HCT116 (cell line): ENCODE measurements at regions not wholly inside any gene's neighbourhood (a gene's known extent, or its start where the extent isn't known, plus 50 kb on each side); places are given as distances from the start of the nearest gene placed in this dataset.

ENCODE experiments used
- ATAC-seq: fragments of 200-7000 bp; cut with Tn5 transposase; 2 replicates; pipeline ENCODE4 v1.9.1; 2020; ENCODE audit warnings: mild to moderate bottlenecking, moderate library complexity
- BruUV-seq: library from RNA; stranded (reverse); fragments of 400-500 nt; replicated peaks from 2 replicates; lab custom pipeline; 2021; lab: Mats Ljungman, UMichigan
- CTCF ChIA-PET: fragments of 300-600 bp; sonication (Branson Sonifier 250); formaldehyde crosslinking; loops from one replicate; lab custom pipeline; 2021; ENCODE audit warnings: antibody characterized with exemption; lab: Charles Lee
- POLR2A ChIA-PET: fragments of 300-600, 350-600 bp; sonication (Branson Sonifier 250); formaldehyde crosslinking; loops from one replicate; lab custom pipeline; 2021; ENCODE audit warnings: antibody characterized with exemption; lab: Charles Lee
- RAD21 ChIA-PET, 2 experiments: fragments of 300-600 bp; sonication (Branson Sonifier 250); formaldehyde crosslinking; loops; one replicate each; lab custom pipeline; 2023; ENCODE audit warnings: low total read pairs in 2 of 2; ENCODE audit not compliant: uncharacterized antibody in 2 of 2, unreplicated experiment in 2 of 2, low non-redundant PET in 1 of 2; lab: Charles Lee
- DNase-seq: peaks from one replicate; pipeline ENCODE4 v3.0.0-alpha.2; 2010; ENCODE audit warnings: low read depth, low spot score
- H2AFZ ChIP-seq: fragments of 200-600 bp; shearing (Covaris generic), sonication (generic); 2 replicates; pipeline ENCODE4 v1.6.1; 2017; ENCODE audit warnings: low read depth, mixed run types, mixed read lengths, antibody characterized with exemption, low read length; ENCODE audit not compliant: poor library complexity, severe bottlenecking
- H3K27ac ChIP-seq: 2 replicates; pipeline ENCODE4 v1.5.1; 2012; ENCODE audit warnings: low read depth, low read length
- H3K27me3 ChIP-seq: fragments of 200-600 bp; sonication (generic); 2 replicates; pipeline ENCODE4 v1.6.1; 2016; ENCODE audit warnings: mixed run types, low read length, mixed read lengths; ENCODE audit not compliant: insufficient read depth
- H3K36me3 ChIP-seq, 2 experiments: fragments of 200-500 bp in 1 of 2; fragments of 200-600 bp in 1 of 2; sonication (Bioruptor generic) in 1 of 2; sonication (generic) in 1 of 2; 2 replicates each; pipeline versions ENCODE4 v1.5.1 to v1.6.1; 2014 to 2016; ENCODE audit warnings: low read length in 2 of 2, inconsistent platforms in 1 of 2, mixed read lengths in 1 of 2, mixed run types in 1 of 2; ENCODE audit not compliant: insufficient read depth in 2 of 2, control insufficient read depth in 1 of 2
- H3K4me1 ChIP-seq, 2 experiments: fragments of 200-600 bp in 1 of 2; sonication (generic) in 1 of 2; 2 replicates each; pipeline versions ENCODE4 v1.5.1 to v1.6.1; 2012 to 2017; ENCODE audit warnings: low read length in 2 of 2, inconsistent platforms in 1 of 2, mild to moderate bottlenecking in 1 of 2, mixed read lengths in 1 of 2, mixed run types in 1 of 2, moderate library complexity in 1 of 2; ENCODE audit not compliant: insufficient read depth in 2 of 2, control insufficient read depth in 1 of 2
- H3K4me2 ChIP-seq: fragments of 200-600 bp; sonication (generic); 2 replicates; pipeline ENCODE4 v1.6.1; 2017; ENCODE audit warnings: mixed run types, low read length, mixed read lengths
- H3K4me3 ChIP-seq, 2 experiments: fragments of 200-600 bp in 1 of 2; sonication (generic) in 1 of 2; replicated peaks in 1 of 2; 2 replicates each; pipeline ENCODE4 v1.5.1; 2011 to 2016; ENCODE audit warnings: low read length in 2 of 2, control low read depth in 1 of 2, low read depth in 1 of 2, mild to moderate bottlenecking in 1 of 2, mixed read lengths in 1 of 2, mixed run types in 1 of 2
- H3K79me2 ChIP-seq: fragments of 200-600 bp; sonication (generic); 2 replicates; pipeline ENCODE4 v1.6.1; 2017; ENCODE audit warnings: mild to moderate bottlenecking, mixed run types, low read length, moderate library complexity, mixed read lengths; ENCODE audit not compliant: insufficient read depth
- H3K9ac ChIP-seq: fragments of 200-600 bp; sonication (generic); 2 replicates; pipeline ENCODE4 v1.6.1; 2016; ENCODE audit warnings: low read length, mixed read lengths
- H3K9me2 ChIP-seq: fragments of 200-600 bp; sonication (generic), shearing (Covaris generic); 2 replicates; pipeline ENCODE4 v1.6.1; 2017; ENCODE audit warnings: mixed run types, mild to moderate bottlenecking, moderate library complexity; ENCODE audit not compliant: insufficient read depth
- H3K9me3 ChIP-seq, 2 experiments: fragments of 200-500 bp in 1 of 2; fragments of 200-600 bp in 1 of 2; sonication (Bioruptor generic) in 1 of 2; sonication (generic) in 1 of 2; 2 replicates each; pipeline ENCODE4 v1.6.1; 2014 to 2017; ENCODE audit warnings: low read length in 2 of 2, mixed read lengths in 2 of 2, inconsistent platforms in 1 of 2, low read depth in 1 of 2, mild to moderate bottlenecking in 1 of 2, mixed run types in 1 of 2, moderate library complexity in 1 of 2; ENCODE audit not compliant: control insufficient read depth in 1 of 2, insufficient read depth in 1 of 2
- H4K20me1 ChIP-seq: fragments of 200-600 bp; sonication (generic), shearing (Covaris generic); 2 replicates; pipeline ENCODE4 v1.6.1; 2017; ENCODE audit warnings: mixed run types, mild to moderate bottlenecking, moderate library complexity; ENCODE audit not compliant: insufficient read depth
- CBX3 ChIP-seq: IDR thresholded peaks from 2 replicates; pipeline ENCODE4 v1.6.1; 2012; ENCODE audit warnings: low read depth
- CEBPB ChIP-seq: IDR thresholded peaks from 2 replicates; pipeline ENCODE4 v1.6.1; 2012; ENCODE audit warnings: low read depth
- EGR1 ChIP-seq: IDR thresholded peaks from 2 replicates; pipeline ENCODE4 v1.6.1; 2012; ENCODE audit warnings: low read depth
- EZH2 ChIP-seq: fragments of 200-600 bp; sonication (generic); IDR thresholded peaks from 2 replicates; pipeline ENCODE4 v1.6.1; 2017; ENCODE audit warnings: antibody characterized with exemption, mixed run types
- FOSL1 ChIP-seq: IDR thresholded peaks from 2 replicates; pipeline ENCODE4 v1.6.1; 2012; ENCODE audit warnings: low read depth
- JUND ChIP-seq: IDR thresholded peaks from 2 replicates; pipeline ENCODE4 v1.6.1; 2012
- POLR2A ChIP-seq: IDR thresholded peaks from 2 replicates; pipeline ENCODE4 v1.7.0; 2011; ENCODE audit warnings: borderline replicate concordance; ENCODE audit not compliant: insufficient read depth, insufficient read length; ENCODE audit errors: extremely low read depth
- POLR2AphosphoS5 ChIP-seq: IDR thresholded peaks from 2 replicates; pipeline ENCODE4 v1.6.1; 2011; ENCODE audit warnings: mild to moderate bottlenecking, low read depth, low read length, moderate library complexity
- RAD21 ChIP-seq: IDR thresholded peaks from 2 replicates; pipeline ENCODE4 v1.6.1; 2012; ENCODE audit warnings: low read depth, mild to moderate bottlenecking
- SP1 ChIP-seq: IDR thresholded peaks from 2 replicates; pipeline ENCODE4 v1.6.1; 2012; ENCODE audit warnings: low read depth
- SRF ChIP-seq: IDR thresholded peaks from 2 replicates; pipeline ENCODE4 v1.6.1; 2012; ENCODE audit warnings: low read depth
- ZFX ChIP-seq: fragments of 450-650 bp; IDR thresholded peaks from 2 replicates; pipeline ENCODE4 v1.6.1; 2017
- ZNF274 ChIP-seq: fragments of 200-500 bp; sonication (Bioruptor generic); IDR thresholded peaks from 2 replicates; pipeline ENCODE4 v1.6.1; 2014; ENCODE audit warnings: mild to moderate bottlenecking, low read depth, low read length, inconsistent platforms
- intact Hi-C: fragments of 100-400 bp; cut with micrococcal nuclease; formaldehyde crosslinking; loops from 2 replicates; pipeline ENCODE4 v1.10.0; 2022
- TF ChIP-seq, protein P1 (sequence below): IDR thresholded peaks from 2 replicates; pipeline ENCODE4 v1.6.1; 2012
- TF ChIP-seq, protein P2 (sequence below): IDR thresholded peaks from 2 replicates; pipeline ENCODE4 v1.6.1; 2012
- TF ChIP-seq, protein P3 (sequence below), 3 experiments: fragments of 200-600 bp in 1 of 3; sonication (generic) in 1 of 3; IDR thresholded peaks in 2 of 3; conservative IDR thresholded peaks in 1 of 3; 2 replicates each; pipeline ENCODE4 v1.5.1; 2012 to 2017; ENCODE audit warnings: low read depth in 2 of 3, low read length in 2 of 3, antibody characterized with exemption in 1 of 3, borderline replicate concordance in 1 of 3, control low read depth in 1 of 3, mild to moderate bottlenecking in 1 of 3, mixed read lengths in 1 of 3, mixed run types in 1 of 3, moderate library complexity in 1 of 3; ENCODE audit not compliant: insufficient read depth in 1 of 3
- TF ChIP-seq, protein P4 (sequence below): IDR thresholded peaks from 2 replicates; pipeline ENCODE4 v1.6.1; 2012; ENCODE audit warnings: low read depth

- ATAC-seq = no peak
- no TSS peak for BruUV-seq
- intact Hi-C loops = no loop called here
- no peak for DNase-seq
- TF ChIP-seq SP1 = no peak
- TF ChIP-seq, protein P1, sequence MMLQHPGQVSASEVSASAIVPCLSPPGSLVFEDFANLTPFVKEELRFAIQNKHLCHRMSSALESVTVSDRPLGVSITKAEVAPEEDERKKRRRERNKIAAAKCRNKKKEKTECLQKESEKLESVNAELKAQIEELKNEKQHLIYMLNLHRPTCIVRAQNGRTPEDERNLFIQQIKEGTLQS = no peak
- TF ChIP-seq ZFX = no peak
- no peak for TF ChIP-seq POLR2AphosphoS5
- TF ChIP-seq SRF = no peak
- TF ChIP-seq EGR1 = no peak
- no peak for TF ChIP-seq ZNF274
- no peak for TF ChIP-seq EZH2
- TF ChIP-seq JUND = no peak
- TF ChIP-seq, protein P2, sequence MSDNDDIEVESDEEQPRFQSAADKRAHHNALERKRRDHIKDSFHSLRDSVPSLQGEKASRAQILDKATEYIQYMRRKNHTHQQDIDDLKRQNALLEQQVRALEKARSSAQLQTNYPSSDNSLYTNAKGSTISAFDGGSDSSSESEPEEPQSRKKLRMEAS = no peak
- TF ChIP-seq, protein P3, sequence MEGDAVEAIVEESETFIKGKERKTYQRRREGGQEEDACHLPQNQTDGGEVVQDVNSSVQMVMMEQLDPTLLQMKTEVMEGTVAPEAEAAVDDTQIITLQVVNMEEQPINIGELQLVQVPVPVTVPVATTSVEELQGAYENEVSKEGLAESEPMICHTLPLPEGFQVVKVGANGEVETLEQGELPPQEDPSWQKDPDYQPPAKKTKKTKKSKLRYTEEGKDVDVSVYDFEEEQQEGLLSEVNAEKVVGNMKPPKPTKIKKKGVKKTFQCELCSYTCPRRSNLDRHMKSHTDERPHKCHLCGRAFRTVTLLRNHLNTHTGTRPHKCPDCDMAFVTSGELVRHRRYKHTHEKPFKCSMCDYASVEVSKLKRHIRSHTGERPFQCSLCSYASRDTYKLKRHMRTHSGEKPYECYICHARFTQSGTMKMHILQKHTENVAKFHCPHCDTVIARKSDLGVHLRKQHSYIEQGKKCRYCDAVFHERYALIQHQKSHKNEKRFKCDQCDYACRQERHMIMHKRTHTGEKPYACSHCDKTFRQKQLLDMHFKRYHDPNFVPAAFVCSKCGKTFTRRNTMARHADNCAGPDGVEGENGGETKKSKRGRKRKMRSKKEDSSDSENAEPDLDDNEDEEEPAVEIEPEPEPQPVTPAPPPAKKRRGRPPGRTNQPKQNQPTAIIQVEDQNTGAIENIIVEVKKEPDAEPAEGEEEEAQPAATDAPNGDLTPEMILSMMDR (IDR thresholded peaks at IDR 0.05 in 2 of 3, conservative IDR thresholded peaks at IDR 0.05 in 1 of 3; ENCODE audit: borderline replicate concordance in 1 of 3, insufficient read depth in 1 of 3, low read depth in 2 of 3, low read length in 2 of 3) = no peak
- no peak for TF ChIP-seq FOSL1
- no peak for TF ChIP-seq POLR2A
- no peak for TF ChIP-seq CBX3
- TF ChIP-seq RAD21 = no peak
- TF ChIP-seq, protein P4, sequence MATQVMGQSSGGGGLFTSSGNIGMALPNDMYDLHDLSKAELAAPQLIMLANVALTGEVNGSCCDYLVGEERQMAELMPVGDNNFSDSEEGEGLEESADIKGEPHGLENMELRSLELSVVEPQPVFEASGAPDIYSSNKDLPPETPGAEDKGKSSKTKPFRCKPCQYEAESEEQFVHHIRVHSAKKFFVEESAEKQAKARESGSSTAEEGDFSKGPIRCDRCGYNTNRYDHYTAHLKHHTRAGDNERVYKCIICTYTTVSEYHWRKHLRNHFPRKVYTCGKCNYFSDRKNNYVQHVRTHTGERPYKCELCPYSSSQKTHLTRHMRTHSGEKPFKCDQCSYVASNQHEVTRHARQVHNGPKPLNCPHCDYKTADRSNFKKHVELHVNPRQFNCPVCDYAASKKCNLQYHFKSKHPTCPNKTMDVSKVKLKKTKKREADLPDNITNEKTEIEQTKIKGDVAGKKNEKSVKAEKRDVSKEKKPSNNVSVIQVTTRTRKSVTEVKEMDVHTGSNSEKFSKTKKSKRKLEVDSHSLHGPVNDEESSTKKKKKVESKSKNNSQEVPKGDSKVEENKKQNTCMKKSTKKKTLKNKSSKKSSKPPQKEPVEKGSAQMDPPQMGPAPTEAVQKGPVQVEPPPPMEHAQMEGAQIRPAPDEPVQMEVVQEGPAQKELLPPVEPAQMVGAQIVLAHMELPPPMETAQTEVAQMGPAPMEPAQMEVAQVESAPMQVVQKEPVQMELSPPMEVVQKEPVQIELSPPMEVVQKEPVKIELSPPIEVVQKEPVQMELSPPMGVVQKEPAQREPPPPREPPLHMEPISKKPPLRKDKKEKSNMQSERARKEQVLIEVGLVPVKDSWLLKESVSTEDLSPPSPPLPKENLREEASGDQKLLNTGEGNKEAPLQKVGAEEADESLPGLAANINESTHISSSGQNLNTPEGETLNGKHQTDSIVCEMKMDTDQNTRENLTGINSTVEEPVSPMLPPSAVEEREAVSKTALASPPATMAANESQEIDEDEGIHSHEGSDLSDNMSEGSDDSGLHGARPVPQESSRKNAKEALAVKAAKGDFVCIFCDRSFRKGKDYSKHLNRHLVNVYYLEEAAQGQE = no peak
- TF ChIP-seq CEBPB = no peak
- TF ChIP-seq, all 23 proteins: peak for 0
- H3K4me1 ChIP-seq = no peaks in the 10 kb centered on the region
- H2AFZ ChIP-seq = no peak overlapping the region
- no peaks in the 10 kb centered on the region for H3K36me3 ChIP-seq
- no peaks in the 10 kb centered on the region for H3K27me3 ChIP-seq
- no peaks in the 10 kb centered on the region for H4K20me1 ChIP-seq
- H3K27ac ChIP-seq = no peak overlapping the region
- H3K9ac ChIP-seq = no peak overlapping the region
- ChIA-PET POLR2A (no interaction called here), CTCF (no interaction called here), RAD21 (no interaction called here)
- H3K4me2 ChIP-seq = no peak overlapping the region
- H3K9me2 ChIP-seq = no peaks in the 10 kb centered on the region
- H3K79me2 ChIP-seq = no peaks in the 10 kb centered on the region
- H3K4me3 ChIP-seq = no peak overlapping the region
- peaks cover 10 to 30% of the 10 kb centered on the region in 2 experiments; a peak in 2 of 4 replicates for H3K9me3 ChIP-seq
Observed at GRCh38 chr3:73955494-73956070, 330.8 kb upstream of the PDZRN3 start.
